ENCODE measurements at regions not wholly inside any gene's neighbourhood (a gene's known extent, or its start where the extent isn't known, plus 50 kb on each side); places are given as distances from the start of the nearest gene placed in this dataset.

DNA sequence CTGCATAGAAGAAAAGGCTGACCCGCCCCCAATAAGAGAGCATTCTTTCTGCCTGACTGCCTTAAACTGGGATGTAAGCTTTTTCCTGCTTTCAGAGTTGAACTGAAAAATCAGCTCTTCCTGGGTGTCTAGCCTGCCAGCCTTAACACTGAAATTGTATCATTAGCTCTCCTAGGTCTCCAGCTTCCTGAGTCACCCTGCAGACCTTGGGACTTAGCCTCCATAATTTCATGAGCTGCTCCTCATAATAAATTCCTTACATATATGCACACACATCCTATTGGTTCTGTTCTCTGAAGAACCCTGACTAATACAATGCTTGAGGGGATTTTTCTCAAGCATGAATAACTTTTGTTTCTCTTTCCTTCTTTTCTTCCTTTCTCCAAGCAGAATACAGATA, 76.4 kb upstream of the FAR2 start:
- Mint-ChIP-seq H3K27ac (ENCODE audit: low read depth, unreplicated experiment) (no peak overlapping the region), H3K4me1 (ENCODE audit: insufficient read depth, unreplicated experiment) (no peaks in the 10 kb centered on the region), H3K9me3 (ENCODE audit: unreplicated experiment) (no peaks in the 10 kb centered on the region), H3K4me3 (ENCODE audit: unreplicated experiment) (no peak overlapping the region), H3K36me3 (ENCODE audit: insufficient read depth, unreplicated experiment) (no peaks in the 10 kb centered on the region), H3K27me3 (ENCODE audit: insufficient read depth, unreplicated experiment) (peaks cover 45% of the 10 kb centered on the region)
- ChIA-PET POLR2A (no interaction called here), CTCF (interaction anchor here (0.6 to 5.2 kb wide), 21 partner anchors 9 to 1830 kb away, joined by 3 to 46 read pairs (median 4); no protein-coding TSS in a partner anchor)
- no peak for TF ChIP-seq CTCF (IDR thresholded peaks at IDR 0.05; ENCODE audit: unreplicated experiment)
- DNase-seq (ENCODE audit: unreplicated experiment), result no peak
- no TSS peak for BruUV-seq (replicated peaks)
- intact Hi-C loops (cut with micrococcal nuclease), result loop anchor here (1.0 kb wide), 1 partner anchor 245 kb away; no protein-coding TSS in a partner anchor

- H3K27me3 Mint-ChIP-seq (ENCODE audit: insufficient read depth, unreplicated experiment), result peaks cover 40% of the 10 kb centered on the region
- intact Hi-C loops (cut with micrococcal nuclease), result no loop called here
- CTCF ChIA-PET, result interaction anchor here (0.6 to 5.2 kb wide), 16 partner anchors 8 to 1733 kb away, joined by 3 to 46 read pairs (median 5); no protein-coding TSS in a partner anchor
- no peak overlapping the region for H3K27ac Mint-ChIP-seq (ENCODE audit: low read depth, unreplicated experiment)
- BruUV-seq (replicated peaks), result no TSS peak
- TF ChIP-seq CTCF (IDR thresholded peaks at IDR 0.05; ENCODE audit: unreplicated experiment), result peak; percentile 62
- H3K9me3 Mint-ChIP-seq (ENCODE audit: unreplicated experiment), result no peaks in the 10 kb centered on the region
- H3K36me3 Mint-ChIP-seq (ENCODE audit: insufficient read depth, unreplicated experiment), result no peaks in the 10 kb centered on the region
- DNase-seq (ENCODE audit: unreplicated experiment), result peak; percentile 49
- no peaks in the 10 kb centered on the region for H3K4me1 Mint-ChIP-seq (ENCODE audit: insufficient read depth, unreplicated experiment)
- POLR2A ChIA-PET, result interaction anchor here (0.8 kb wide), 1 partner anchor 244 kb away, joined by 3 read pairs; no protein-coding TSS in a partner anchor
- no peak overlapping the region for H3K4me3 Mint-ChIP-seq (ENCODE audit: unreplicated experiment)
These were observed 75.3 kb upstream of the FAR2 start for GRCh38 chr12:29073631-29074239.

DNA sequence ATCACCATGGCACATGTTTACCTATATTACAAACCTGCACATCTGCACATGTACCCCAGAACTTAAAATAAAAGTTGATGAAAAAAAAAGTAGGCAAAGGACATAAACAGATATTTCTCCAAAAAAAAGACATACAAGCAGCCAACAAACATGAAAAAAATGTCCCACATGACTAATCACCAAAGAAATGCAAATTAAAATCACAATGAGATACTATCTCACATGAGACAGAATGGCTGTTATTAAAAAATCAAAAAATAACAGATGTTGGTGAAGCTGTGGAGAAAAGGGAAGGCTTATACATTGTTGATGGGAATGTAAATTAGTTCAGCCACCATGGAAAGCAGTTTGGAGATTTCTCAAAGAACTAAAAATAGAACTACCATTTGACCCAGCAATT, 68.0 kb upstream of the FAR2 start:
- peaks cover 27% of the 10 kb centered on the region for H3K27me3 Mint-ChIP-seq (ENCODE audit: insufficient read depth, unreplicated experiment)
- no peaks in the 10 kb centered on the region for H3K36me3 Mint-ChIP-seq (ENCODE audit: insufficient read depth, unreplicated experiment)
- no peak for TF ChIP-seq CTCF (IDR thresholded peaks at IDR 0.05; ENCODE audit: unreplicated experiment)
- BruUV-seq (replicated peaks), result no TSS peak
- no peak overlapping the region for H3K27ac Mint-ChIP-seq (ENCODE audit: low read depth, unreplicated experiment)
- H3K4me3 Mint-ChIP-seq (ENCODE audit: unreplicated experiment), result no peak overlapping the region
- no peaks in the 10 kb centered on the region for H3K4me1 Mint-ChIP-seq (ENCODE audit: insufficient read depth, unreplicated experiment)
- DNase-seq (ENCODE audit: unreplicated experiment), result no peak
- CTCF ChIA-PET, result interaction anchor here (1.0 to 1.9 kb wide), 2 partner anchors 8 to 236 kb away, joined by 3 to 9 read pairs; no protein-coding TSS in a partner anchor
- H3K9me3 Mint-ChIP-seq (ENCODE audit: unreplicated experiment), result no peaks in the 10 kb centered on the region
- intact Hi-C loops (cut with micrococcal nuclease), result no loop called here
- POLR2A ChIA-PET, result interaction anchor here (1.4 kb wide), 1 partner anchor 17 kb away, joined by 4 read pairs; no protein-coding TSS in a partner anchor

DNA sequence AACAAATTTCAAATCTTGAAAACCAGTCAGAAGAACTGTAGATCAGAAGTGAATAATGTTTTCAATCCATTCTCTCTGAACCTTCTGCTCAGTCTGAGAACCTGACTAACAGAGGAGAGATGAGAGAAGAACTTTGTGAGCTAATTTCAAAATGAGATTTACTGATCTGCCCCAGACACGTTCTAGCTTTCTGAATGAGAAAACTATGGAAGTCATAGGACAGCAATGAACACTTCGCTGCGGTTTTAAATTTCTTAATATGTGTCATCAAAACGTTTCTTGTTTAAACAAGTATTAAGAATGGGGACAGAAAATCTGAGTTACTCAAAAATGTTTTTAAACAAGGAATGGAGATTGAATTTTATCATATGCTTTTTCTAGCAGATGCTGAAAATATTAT, 66.6 kb upstream of the FAR2 start:
- no peak for TF ChIP-seq CTCF (IDR thresholded peaks at IDR 0.05; ENCODE audit: unreplicated experiment)
- no TSS peak for BruUV-seq (replicated peaks)
- H3K4me1 Mint-ChIP-seq (ENCODE audit: insufficient read depth, unreplicated experiment), result no peaks in the 10 kb centered on the region
- POLR2A ChIA-PET, result interaction anchor here (0.7 kb wide), 1 partner anchor 103 kb away, joined by 3 read pairs; no protein-coding TSS in a partner anchor
- no peak overlapping the region for H3K4me3 Mint-ChIP-seq (ENCODE audit: unreplicated experiment)
- DNase-seq (ENCODE audit: unreplicated experiment), result no peak
- CTCF ChIA-PET, result interaction anchor here (0.6 to 1.9 kb wide), 2 partner anchors 9 to 185 kb away, joined by 3 to 9 read pairs; no protein-coding TSS in a partner anchor
- no peaks in the 10 kb centered on the region for H3K9me3 Mint-ChIP-seq (ENCODE audit: unreplicated experiment)
- H3K27ac Mint-ChIP-seq (ENCODE audit: low read depth, unreplicated experiment), result no peak overlapping the region
- peaks cover 15% of the 10 kb centered on the region for H3K27me3 Mint-ChIP-seq (ENCODE audit: insufficient read depth, unreplicated experiment)
- H3K36me3 Mint-ChIP-seq (ENCODE audit: insufficient read depth, unreplicated experiment), result peaks cover 4% of the 10 kb centered on the region
- intact Hi-C loops (cut with micrococcal nuclease), result no loop called here

Data from MCF 10A (cell line).